ENCODE measurements at regions not wholly inside any gene's neighbourhood (a gene's known extent, or its start where the extent isn't known, plus 50 kb on each side); places are given as distances from the start of the nearest gene placed in this dataset.

- TF ChIP-seq CTCF (IDR thresholded peaks at IDR 0.05) (no peak), EP300 (IDR thresholded peaks at IDR 0.05) (no peak), POLR2A (IDR thresholded peaks at IDR 0.05) (no peak)
Measured at GRCh38 chr7:124318721-124319450, 286.0 kb upstream of the TMEM229A start.
